GM12865 (cell line): ENCODE measurements at regions not wholly inside any gene's neighbourhood (a gene's known extent, or its start where the extent isn't known, plus 50 kb on each side); places are given as distances from the start of the nearest gene placed in this dataset.

Experiments
- DNase-seq: peaks from one replicate; pipeline ENCODE4 v3.0.0; 2010; ENCODE audit warnings: low read depth
- H3K4me3 ChIP-seq: 2 replicates; pipeline ENCODE4 v1.5.1; 2011; ENCODE audit warnings: mild to moderate bottlenecking, low read depth, low read length, control low read depth
- CTCF ChIP-seq: IDR thresholded peaks from 2 replicates; pipeline ENCODE4 v1.5.1; 2011; ENCODE audit warnings: low read length, control low read depth, low read depth, inconsistent platforms; ENCODE audit not compliant: insufficient read depth; ENCODE audit errors: missing control alignments

- TF ChIP-seq CTCF = no peak
- DNase-seq = no peak
- H3K4me3 ChIP-seq = no peak overlapping the region
Observed at GRCh38 chr5:67405101-67405364, 208.4 kb upstream of the CD180 start.

- no peak for DNase-seq
Observed at GRCh38 chr5:67404256-67405100, 207.9 kb upstream of the CD180 start.

GRCh38 chr5:67402526-67402925 lies 205.9 kb upstream of the CD180 start:
- no peak for TF ChIP-seq CTCF
- no peak overlapping the region for H3K4me3 ChIP-seq
- DNase-seq = no peak

More at GRCh38 chr5:67404256-67405100, 207.9 kb upstream of the CD180 start:
- TF ChIP-seq CTCF = no peak
- H3K4me3 ChIP-seq = no peak overlapping the region

- H3K4me3 ChIP-seq = no peak overlapping the region
- TF ChIP-seq CTCF = no peak
- no peak for DNase-seq
Observed at GRCh38 chr5:67401172-67401571, 204.6 kb upstream of the CD180 start.

GRCh38 chr5:67400752-67401151 lies 204.2 kb upstream of the CD180 start:
- no peak for DNase-seq
- no peak overlapping the region for H3K4me3 ChIP-seq
- TF ChIP-seq CTCF = no peak

GRCh38 chr5:67395790-67396418 lies 199.3 kb upstream of the CD180 start:
- H3K4me3 ChIP-seq = no peak overlapping the region
- no peak for DNase-seq
- TF ChIP-seq CTCF = no peak
